OCI-LY1 (cell line): ENCODE measurements at regions not wholly inside any gene's neighbourhood (a gene's known extent, or its start where the extent isn't known, plus 50 kb on each side); places are given as distances from the start of the nearest gene placed in this dataset.
"Not testable (repeated sequence)": the region's sequence is repeated elsewhere in the genome, so short reads cannot be mapped to it uniquely, and the experiment has no call there.

Experiments used
- EZH2 ChIP-seq: fragments of 200-600 bp; sonication (generic), shearing (Covaris generic); IDR thresholded peaks from 2 replicates; pipeline ENCODE4 v1.8.0; 2017; ENCODE audit warnings: borderline replicate concordance, mixed run types, mild to moderate bottlenecking, antibody characterized with exemption, low read length, moderate library complexity, mixed read lengths
- TF ChIP-seq, protein P1 (sequence below): fragments of 200-600 bp; sonication (generic), shearing (Covaris generic); IDR thresholded peaks from 2 replicates; pipeline ENCODE4 v1.5.1; 2017; ENCODE audit warnings: mild to moderate bottlenecking, antibody characterized with exemption, low read length, moderate library complexity, mixed read lengths

DNA sequence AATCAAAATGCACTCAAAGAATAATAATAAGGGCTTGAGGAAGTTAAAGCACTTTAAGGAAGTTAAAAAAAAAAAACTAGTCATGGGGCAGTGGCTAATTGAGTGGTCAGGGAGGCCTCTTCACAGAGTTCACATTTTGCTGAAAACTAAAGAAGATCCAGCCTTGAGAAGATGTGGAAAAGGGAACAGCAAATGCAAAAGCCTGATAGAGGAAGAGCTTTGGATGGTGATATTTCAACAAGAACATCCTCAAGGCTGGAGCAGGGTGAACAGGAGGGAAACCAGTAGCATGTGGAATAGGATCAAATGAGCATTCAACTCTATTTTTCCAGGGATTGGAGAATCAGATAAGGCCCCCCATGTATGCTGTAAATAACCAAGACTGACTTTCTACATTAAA lies 165.7 kb downstream of the SPATA31A6 start:
- TF ChIP-seq, protein P1, sequence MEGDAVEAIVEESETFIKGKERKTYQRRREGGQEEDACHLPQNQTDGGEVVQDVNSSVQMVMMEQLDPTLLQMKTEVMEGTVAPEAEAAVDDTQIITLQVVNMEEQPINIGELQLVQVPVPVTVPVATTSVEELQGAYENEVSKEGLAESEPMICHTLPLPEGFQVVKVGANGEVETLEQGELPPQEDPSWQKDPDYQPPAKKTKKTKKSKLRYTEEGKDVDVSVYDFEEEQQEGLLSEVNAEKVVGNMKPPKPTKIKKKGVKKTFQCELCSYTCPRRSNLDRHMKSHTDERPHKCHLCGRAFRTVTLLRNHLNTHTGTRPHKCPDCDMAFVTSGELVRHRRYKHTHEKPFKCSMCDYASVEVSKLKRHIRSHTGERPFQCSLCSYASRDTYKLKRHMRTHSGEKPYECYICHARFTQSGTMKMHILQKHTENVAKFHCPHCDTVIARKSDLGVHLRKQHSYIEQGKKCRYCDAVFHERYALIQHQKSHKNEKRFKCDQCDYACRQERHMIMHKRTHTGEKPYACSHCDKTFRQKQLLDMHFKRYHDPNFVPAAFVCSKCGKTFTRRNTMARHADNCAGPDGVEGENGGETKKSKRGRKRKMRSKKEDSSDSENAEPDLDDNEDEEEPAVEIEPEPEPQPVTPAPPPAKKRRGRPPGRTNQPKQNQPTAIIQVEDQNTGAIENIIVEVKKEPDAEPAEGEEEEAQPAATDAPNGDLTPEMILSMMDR: not testable (repeated sequence)
- TF ChIP-seq EZH2: not testable (repeated sequence)
